HG03439 (cell line): ENCODE measurements at regions not wholly inside any gene's neighbourhood (a gene's known extent, or its start where the extent isn't known, plus 50 kb on each side); places are given as distances from the start of the nearest gene placed in this dataset.

ENCODE experiments used
- ATAC-seq: cut with Tn5 transposase; IDR thresholded peaks from one replicate; pipeline ENCODE4 v1.9.1; 2021; ENCODE audit warnings: mild to moderate bottlenecking, moderate library complexity; ENCODE audit not compliant: unreplicated experiment

- ATAC-seq, result no peak
Measured at GRCh38 chr21:20551939-20552338, 446.3 kb upstream of the NCAM2 start.

GRCh38 chr21:20554785-20555184 lies 443.4 kb upstream of the NCAM2 start:
- ATAC-seq, result no peak

GRCh38 chr21:20570824-20571232 lies 427.4 kb upstream of the NCAM2 start:
- ATAC-seq, result no peak

DNA sequence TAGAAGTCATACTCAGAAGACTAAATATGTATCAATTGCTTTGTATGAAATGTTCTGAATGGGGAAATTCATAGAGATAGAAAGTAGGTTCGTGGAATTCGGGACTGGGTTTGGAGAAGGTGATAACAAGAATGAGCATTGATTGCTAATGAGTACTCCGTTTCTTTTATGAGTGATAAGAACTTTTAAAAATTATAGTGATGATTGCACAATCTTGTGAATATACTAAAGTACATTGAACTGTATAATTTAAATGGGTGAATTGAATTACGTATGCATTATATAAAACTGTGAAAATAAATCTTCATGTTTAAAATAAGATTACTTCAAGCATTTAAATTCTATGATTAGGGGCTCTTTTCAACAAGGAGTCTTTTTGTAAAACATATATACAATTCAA lies 425.6 kb upstream of the NCAM2 start:
- ATAC-seq, result no peak

DNA sequence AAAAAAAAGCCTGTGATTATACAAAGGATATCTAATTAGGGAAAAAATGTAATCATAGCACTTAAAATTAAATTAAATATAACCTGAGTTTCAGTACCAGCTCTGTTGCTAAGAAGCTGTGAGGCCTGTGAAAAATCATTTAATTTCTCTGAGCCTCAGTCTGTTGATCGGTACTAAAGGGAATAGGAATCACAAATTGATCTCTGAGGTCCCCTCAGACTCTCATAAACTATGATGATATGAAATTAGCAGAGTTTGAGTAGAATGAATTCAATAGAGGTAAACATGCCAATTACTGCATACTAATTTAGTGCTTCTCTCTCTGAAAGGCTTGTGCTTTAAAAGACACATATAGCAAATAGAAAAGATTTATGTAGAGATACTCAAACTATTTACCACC lies 416.8 kb upstream of the NCAM2 start:
- ATAC-seq, result no peak

- no peak for ATAC-seq
Measured at GRCh38 chr21:20591284-20591683, 406.9 kb upstream of the NCAM2 start.

DNA sequence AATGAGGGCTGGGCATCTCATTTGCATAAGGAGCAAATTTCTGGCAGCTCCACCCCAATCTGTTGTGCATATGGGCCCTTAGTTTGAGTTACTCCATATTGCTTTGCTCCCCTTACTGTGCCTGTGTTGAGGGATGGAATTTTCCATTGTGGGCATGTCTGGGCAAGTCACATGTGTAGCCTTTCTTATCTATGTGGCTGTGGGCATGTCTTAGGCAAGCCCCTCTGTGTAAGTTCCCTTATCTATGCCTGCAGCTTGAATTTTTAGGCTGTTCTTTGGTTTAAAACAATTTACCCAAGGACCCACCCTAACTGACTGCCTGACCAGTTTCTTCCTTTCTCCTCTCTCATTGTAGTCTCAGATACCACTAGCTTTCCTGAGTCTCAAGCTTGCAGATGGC lies 405.7 kb upstream of the NCAM2 start:
- ATAC-seq, result no peak

GRCh38 chr21:20603236-20603635 lies 395.0 kb upstream of the NCAM2 start:
- ATAC-seq, result no peak

DNA sequence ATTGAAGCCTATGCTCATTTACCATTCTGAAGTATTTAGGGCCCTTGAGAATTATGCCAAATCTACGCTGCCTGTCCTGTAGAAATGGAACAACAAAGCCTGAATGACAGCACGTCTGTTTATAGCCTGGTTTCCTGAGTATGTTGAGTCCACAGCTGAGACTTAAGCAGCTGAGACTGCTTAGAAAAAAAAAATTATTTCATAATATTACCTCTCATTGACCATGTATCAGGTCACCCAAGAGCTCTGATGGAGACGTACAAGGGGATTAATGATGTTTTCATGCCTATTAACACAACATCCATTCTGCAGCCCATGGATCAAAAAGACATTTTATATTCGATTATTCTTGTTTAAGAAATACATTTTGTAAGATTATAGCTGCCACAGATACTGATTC lies 387.2 kb upstream of the NCAM2 start:
- ATAC-seq, result no peak

GRCh38 chr21:20613654-20614053 lies 384.6 kb upstream of the NCAM2 start:
- ATAC-seq, result no peak

DNA sequence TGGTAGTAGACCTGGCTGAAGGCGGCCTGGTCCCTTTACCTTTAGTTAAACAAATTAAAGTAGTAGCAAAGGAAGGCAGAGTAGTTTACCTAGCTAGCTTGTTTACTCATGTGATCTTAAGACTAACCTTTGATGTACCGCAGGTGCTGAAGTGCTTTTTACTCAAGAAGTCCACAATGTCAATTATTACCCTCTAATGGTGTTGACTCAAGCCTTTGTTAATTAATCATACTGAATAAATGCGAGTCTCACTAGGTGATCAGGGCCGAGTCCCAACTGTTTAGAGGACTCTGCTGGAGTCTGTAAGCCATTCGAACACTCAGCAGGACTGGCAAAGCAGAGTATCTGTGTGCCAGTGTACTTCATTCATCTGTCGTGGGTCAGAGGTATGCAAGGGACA lies 381.1 kb upstream of the NCAM2 start:
- ATAC-seq, result no peak

GRCh38 chr21:20618878-20619277 lies 379.3 kb upstream of the NCAM2 start:
- ATAC-seq, result no peak

DNA sequence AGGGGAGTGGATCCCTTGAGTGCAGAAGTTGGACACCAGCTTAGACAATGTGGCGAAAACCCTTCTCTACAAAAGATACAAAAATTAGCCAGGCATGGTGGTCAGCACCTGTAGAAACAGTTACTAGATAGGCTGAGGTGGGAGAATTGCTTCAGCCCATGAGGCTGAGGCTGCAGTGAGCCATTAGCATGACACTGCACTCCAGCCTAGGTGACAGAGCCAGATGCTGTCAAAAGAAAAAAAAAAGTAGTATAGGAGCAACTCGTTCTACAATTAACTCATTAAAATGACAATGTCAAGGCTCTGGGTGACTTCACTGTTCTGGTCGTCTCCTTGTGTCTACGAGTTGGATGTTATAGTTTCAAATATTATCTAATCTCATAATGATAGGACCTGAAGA lies 370.6 kb upstream of the NCAM2 start:
- no peak for ATAC-seq

GRCh38 chr21:20631633-20632032 lies 366.6 kb upstream of the NCAM2 start:
- no peak for ATAC-seq

DNA sequence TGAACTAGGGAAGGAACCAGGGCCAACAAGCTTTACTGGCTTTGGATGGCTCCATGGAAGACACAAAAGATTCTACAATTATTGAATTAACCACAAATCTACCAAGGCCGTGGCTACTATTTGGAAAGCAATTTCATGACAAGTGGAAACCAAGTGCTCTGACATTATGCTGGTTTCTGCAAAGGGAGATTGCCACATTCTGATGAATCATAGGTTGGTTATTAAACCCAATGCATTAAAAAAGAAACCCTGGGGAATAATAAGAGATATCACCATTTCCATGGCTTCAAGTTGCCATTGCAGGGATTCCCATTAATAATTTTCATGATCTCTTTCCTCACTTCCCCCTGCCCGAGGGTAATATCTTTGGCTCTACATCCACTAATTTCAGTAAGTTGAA lies 359.2 kb upstream of the NCAM2 start:
- ATAC-seq, result no peak

DNA sequence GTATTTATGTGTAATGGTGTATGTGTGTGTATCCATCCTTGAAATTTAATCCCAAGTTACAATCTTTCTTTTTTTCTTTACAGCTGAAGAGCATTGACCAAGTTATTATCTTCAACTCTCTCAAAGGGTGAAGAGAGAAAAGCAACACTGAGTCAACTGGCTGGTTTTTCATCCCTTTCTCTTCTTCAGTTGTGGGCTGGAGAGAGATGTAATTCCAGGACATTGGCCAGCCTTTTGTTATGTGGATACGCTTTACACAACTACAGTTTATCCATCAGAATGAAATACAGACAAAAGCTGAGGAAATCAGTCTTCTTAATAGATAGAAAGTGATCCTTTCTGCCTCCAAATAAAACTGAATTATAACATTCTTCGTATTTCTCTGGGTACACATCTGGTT lies 357.0 kb upstream of the NCAM2 start:
- ATAC-seq, result no peak

- ATAC-seq, result no peak
Measured at GRCh38 chr21:20642681-20643080, 355.5 kb upstream of the NCAM2 start.

DNA sequence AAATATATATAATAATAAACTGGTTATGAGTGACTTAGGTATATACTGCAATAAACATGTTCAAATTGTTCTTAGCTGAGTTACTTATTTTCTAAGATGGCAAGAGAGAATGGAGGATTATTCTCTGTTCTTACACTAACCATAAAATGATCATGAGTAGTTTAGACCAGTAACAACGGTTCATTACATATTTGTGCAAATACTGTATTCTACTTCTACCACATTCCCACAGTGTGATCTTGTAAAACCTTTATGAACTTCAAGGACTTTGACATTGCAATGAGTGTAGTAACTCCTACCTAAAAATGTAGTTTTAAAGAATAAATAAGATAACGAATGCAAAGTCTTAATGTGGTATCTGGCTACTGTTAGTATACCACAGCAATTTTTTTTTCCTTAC lies 353.7 kb upstream of the NCAM2 start:
- ATAC-seq, result no peak

GRCh38 chr21:20645344-20645743 lies 352.9 kb upstream of the NCAM2 start:
- ATAC-seq, result no peak

DNA sequence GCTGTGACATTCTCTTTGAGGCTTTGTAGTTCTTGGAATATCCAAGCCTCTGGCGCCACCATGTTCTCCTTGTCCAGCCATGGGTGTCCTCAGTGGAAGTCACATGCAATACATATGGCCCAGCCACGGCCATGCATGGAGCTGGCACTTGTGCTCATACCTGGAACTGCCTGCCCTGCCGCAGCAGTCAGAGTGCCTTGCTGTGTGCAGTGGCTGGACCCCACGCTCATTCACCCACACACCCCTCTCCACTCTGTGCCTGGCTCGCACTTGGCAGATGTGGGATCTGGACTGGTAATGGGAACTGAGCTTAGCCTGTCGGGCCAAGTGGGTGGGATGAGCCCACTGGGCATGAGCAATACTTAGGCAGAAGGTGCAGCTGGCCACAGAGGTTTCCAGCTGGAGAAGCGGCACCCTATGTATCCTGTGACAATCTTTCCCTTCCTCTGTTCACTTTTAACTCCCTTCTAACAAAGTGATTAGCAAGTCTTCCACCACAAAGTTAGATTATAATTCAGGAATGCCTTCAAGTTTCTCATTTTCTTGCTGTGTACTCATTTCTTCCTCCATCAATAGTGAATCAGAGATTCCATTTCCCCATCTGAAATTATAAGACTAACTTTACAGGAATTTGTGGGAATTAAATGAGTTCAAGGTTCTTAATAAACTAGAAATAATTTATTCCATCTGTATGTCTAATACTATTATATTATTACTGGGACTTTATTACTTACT lies 351.6 kb upstream of the NCAM2 start:
- ATAC-seq, result no peak

DNA sequence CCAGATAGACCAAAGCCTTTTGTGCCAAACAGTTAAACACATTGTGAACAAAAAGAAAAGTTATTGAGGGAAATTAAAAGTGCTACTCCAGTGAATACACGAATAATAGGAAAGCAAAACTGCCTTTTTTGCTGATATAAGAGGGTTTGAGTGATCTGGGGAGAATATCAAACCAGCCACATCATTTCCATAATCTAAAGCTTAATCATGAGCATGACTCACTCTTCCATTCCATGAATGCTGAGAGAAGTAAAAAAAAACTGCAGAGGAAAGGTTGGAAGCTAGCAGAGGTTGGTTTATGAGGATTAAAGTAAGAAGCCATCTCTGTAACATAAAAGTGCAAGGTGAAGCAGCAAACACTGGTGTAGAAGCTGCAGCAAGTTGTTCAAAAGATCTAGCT lies 350.6 kb upstream of the NCAM2 start:
- no peak for ATAC-seq

DNA sequence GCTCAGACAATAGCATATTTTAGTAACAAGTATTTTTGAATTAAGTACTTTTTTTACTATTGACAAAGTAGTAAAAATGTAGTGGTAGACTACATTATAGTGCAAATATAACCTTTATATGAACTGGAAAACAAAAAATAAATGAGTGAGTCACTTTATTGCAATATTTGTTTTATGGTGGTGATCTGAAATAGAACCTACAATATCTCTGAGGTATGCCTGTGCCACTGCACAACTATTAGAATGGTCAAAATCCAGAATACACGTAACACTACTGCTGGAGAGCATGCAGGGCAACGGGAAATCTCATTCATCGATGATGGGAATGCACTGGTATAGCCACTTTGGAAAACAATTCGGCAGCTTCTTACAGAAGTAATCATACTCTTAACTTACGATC lies 349.0 kb upstream of the NCAM2 start:
- ATAC-seq, result no peak

DNA sequence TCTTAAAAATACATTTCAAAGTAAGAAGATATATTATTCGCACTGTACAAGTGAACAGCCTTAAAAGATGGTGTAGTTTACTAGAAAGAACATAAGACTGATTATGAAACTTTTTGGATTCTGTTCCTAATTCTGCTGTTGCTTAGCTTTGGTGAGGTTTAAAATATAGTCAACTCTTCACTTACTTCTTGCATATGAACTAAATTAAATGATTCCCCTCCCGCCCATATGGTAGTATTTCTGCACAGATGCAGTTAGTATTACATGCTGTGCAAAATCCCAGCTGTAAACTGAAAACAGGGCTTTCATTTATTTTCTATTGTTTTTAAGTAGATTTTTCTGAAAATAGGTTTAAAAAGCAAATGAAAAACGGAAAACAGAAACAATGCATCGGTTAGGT lies 345.4 kb upstream of the NCAM2 start:
- no peak for ATAC-seq
